HTR-8/SVneo (cell line): ENCODE measurements at regions not wholly inside any gene's neighbourhood (a gene's known extent, or its start where the extent isn't known, plus 50 kb on each side); places are given as distances from the start of the nearest gene placed in this dataset.

Experiments
- DNase-seq: peaks from one replicate; pipeline ENCODE4 v3.0.0; 2011; ENCODE audit warnings: low spot score, mixed read lengths; ENCODE audit not compliant: insufficient read length
- FAIRE-seq: peaks from 2 replicates; lab custom pipeline; 2011; peaks lifted over from hg19 to GRCh38; lab: Jason Lieb, UNC

GRCh38 chr1:192002063-192002462 lies 156.2 kb upstream of the RGS18 start:
- DNase-seq (no peak), FAIRE-seq (no peak)

DNA sequence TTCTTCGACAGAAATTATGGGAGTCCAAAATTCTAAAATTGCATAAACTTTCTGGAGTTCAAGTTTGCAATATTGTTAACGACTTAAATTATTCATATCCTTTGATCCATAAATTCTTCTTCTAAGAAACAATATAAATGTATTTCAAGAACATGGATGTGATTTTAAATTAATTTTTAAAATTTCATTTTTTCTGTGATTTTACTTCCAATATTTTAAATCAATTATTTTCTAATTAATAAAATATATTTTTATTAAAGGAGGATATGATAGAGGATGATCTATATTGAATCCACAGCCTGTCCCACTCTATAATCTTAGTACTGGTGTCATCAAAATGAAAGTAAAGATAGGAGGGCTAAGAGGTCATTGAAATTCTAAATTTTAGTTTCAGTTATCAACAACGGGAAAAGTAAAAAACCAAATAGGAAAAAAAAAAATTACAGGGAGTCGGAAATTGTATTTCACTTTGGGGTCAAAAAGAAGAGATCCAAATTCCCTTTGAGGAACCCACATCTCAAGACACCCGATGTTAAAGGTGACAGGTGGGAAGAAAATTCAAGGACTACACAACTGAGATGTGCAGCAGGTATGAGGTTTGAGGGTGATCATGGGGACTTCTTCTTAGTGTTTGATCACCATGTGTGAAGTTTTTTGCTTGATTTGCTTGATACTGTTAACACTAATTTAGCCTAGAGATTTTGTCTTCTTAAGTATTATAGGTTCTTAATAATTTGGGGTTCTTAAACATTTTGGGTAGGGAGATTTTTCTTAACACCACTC lies 154.8 kb upstream of the RGS18 start:
- FAIRE-seq (no peak), DNase-seq (no peak)

GRCh38 chr1:192005976-192006375 lies 152.3 kb upstream of the RGS18 start:
- FAIRE-seq, result no peak
- no peak for DNase-seq

DNA sequence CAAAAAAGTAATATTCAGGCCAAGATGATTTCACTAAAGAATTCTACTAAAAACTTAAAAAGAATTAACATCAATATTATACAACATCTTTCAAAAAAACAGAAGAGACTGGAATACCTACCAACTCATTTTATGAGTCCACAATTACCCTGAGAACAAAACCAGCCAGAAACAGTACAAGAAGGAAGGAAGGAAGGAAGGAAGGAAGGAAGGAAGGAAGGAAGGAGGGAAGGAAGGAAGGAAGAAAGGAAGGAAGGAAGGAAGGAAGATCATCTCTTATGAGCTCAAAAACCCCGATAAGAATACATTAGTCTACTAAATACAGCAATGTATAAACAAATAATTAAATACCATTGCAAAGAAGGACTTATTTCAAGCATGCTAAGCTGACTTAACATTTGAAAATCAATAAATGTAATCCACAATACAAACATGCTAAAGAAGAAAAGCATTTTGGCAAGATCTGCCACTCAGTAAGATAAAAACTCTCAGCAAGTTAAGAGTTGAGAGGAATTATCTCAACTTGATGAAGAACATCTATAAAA lies 149.9 kb upstream of the RGS18 start:
- no peak for FAIRE-seq

GRCh38 chr1:192010406-192010805 lies 147.9 kb upstream of the RGS18 start:
- no peak for FAIRE-seq

More for the DNA sequence above, 149.9 kb upstream of the RGS18 start:
- DNase-seq, result no peak

GRCh38 chr1:192011525-192011924 lies 146.7 kb upstream of the RGS18 start:
- DNase-seq (no peak), FAIRE-seq (no peak)

More at GRCh38 chr1:192010406-192010805, 147.9 kb upstream of the RGS18 start:
- DNase-seq, result no peak

DNA sequence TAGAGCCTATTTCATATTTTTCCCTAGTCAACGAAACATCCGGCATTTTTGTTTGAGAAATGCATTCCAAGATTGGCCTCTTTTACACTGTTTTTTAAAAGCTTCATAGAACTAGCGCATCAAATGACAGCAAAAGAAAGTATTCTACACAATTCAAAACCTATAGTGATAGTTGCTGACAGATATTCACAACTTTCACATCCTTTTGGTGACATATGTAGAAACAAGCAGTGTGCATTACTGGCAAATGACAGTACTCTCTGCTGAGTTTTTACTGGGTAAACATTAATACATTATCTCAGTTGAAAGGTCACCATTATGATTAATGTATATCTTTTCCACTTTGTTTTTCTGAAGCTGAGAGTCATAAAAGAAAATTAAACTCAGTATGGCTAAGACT lies 135.4 kb upstream of the RGS18 start:
- DNase-seq (no peak), FAIRE-seq (no peak)

GRCh38 chr1:192024881-192025280 lies 133.4 kb upstream of the RGS18 start:
- no peak for FAIRE-seq
- DNase-seq, result no peak

DNA sequence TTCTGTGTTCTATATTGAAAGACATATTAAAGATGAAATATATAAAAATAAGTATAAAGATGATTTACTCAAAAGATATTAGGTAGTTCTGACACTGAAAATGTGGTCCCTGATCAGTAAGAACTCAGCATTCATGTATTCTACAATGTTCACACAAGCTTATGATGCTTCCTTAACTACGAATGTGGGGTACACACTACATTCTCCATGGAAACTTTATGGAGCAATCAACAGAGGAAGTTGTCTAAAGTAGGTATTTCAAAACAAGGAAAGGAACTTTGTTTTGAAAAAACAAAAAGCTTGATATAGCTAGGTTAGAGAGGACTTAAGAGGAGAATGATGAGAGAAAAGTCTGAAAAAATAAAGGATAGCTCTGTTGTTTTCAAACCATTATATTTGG lies 119.7 kb upstream of the RGS18 start:
- no peak for FAIRE-seq
- no peak for DNase-seq

- FAIRE-seq (no peak), DNase-seq (no peak)
These were observed 113.1 kb upstream of the RGS18 start for GRCh38 chr1:192045131-192045530.

GRCh38 chr1:192053531-192053971 lies 104.7 kb upstream of the RGS18 start:
- no peak for FAIRE-seq

GRCh38 chr1:192057766-192058165 lies 100.5 kb upstream of the RGS18 start:
- no peak for DNase-seq
- FAIRE-seq, result no peak

More at GRCh38 chr1:192053531-192053971, 104.7 kb upstream of the RGS18 start:
- DNase-seq, result no peak

- no peak for FAIRE-seq
These were observed 98.9 kb upstream of the RGS18 start for GRCh38 chr1:192059407-192059806.

GRCh38 chr1:192061556-192061955 lies 96.7 kb upstream of the RGS18 start:
- no peak for FAIRE-seq
- no peak for DNase-seq

More at GRCh38 chr1:192059407-192059806, 98.9 kb upstream of the RGS18 start:
- no peak for DNase-seq

DNA sequence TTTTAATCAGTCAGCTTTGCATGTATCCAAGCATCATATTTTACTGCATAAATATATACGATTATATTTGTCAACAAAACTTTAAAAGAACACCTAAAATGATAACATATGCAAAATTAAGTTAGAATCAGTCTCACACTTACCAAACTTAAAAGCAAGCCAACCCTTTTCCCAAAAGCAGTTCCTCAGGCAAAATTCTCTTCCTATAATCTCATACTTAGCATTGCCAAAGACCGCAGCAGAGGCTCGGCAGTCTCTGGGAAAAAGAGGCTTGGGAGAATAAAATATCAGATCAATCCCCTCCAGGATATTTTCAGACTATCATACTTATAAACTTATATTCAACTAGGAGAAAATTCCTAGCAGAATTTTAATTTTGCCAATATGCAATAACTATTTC lies 93.2 kb upstream of the RGS18 start:
- FAIRE-seq, result no peak

DNA sequence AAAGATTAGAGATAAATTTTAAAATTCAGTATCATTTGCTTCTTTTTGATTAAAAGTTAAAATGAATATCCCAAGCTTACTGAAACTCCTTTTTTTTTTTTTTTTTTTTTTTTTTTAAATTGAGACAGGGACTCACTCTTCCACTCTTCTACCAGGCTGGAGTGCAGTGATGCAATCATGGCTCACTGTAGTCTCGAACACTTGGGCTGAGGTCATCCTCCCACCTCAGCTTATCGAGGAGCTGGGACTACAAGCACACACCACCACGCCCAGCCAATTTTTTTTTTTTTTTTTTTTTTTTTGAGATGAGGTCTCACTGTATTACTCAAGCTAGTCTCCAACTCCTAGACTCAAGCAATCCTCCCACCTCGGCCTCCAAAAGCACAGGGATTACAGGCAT lies 92.1 kb upstream of the RGS18 start:
- no peak for DNase-seq
- FAIRE-seq, result no peak

More for the DNA sequence above, 93.2 kb upstream of the RGS18 start:
- no peak for DNase-seq

DNA sequence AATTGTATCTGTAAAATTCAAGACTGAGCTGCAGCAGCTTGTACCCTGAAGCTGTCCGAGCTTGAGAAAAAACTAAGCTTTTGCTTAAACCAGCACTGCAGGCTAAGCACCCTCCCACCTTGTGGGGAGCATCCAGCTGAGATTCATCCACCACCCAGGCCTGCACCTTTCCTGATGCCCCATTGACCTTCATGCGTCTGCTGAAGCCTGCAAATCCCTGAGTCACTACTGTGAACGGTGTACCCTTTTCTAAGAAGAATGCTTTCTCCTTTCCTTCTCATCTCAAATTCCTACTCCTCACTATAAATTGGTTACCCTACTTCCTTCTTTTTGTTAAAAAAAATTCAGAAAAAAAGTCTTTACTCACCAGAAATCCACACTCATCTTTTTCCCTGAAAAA lies 90.9 kb upstream of the RGS18 start:
- DNase-seq (no peak), FAIRE-seq (no peak)

- FAIRE-seq (no peak), DNase-seq (no peak)
These were observed 88.0 kb upstream of the RGS18 start for GRCh38 chr1:192070213-192070612.

GRCh38 chr1:192080684-192081083 lies 77.6 kb upstream of the RGS18 start:
- FAIRE-seq (no peak), DNase-seq (no peak)

DNA sequence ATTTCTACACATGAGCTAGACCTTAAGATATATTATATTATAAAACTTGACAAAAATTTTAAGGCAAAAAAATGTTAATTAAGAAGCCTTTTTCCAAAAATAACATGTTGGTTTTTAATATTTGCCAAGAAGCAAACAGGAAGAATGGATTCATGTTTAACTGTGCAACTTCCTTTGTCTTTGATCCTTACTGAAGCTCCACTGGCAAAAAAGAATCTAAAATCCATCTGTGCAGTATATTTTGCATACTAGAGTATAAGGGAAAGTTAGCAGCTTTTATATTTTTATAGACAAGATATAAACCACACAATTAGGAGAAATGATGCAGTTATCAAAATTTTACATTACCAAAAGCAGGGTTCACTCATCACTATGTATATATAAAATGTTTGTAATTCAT lies 76.9 kb upstream of the RGS18 start:
- DNase-seq, result no peak

DNA sequence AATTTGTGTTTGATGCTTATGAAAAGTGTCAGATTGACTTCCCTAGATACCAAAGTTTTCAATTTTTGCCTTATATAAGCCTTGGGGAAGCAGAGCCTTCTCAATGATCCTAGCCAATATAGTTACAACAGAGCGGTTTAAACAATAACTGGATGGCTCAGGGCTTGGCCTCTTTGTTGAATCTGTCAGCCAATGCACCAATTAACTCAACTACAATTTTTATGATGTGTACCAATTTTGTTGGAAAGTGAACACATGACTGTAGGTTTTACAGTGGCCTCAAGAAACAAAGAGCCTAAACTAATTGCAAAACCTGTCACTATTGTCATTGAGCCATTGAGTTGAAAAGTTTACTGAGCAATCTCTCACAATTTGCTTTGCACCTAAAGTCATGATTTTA lies 71.6 kb upstream of the RGS18 start:
- no peak for FAIRE-seq
- no peak for DNase-seq

More for the DNA sequence above, 76.9 kb upstream of the RGS18 start:
- no peak for FAIRE-seq

GRCh38 chr1:192087334-192087733 lies 70.9 kb upstream of the RGS18 start:
- DNase-seq, result no peak
- FAIRE-seq, result no peak
